Hepatocyte (in vitro differentiated cells): ENCODE measurements at regions not wholly inside any gene's neighbourhood (a gene's known extent, or its start where the extent isn't known, plus 50 kb on each side); places are given as distances from the start of the nearest gene placed in this dataset.

Experiments used
- DNase-seq: peaks from one replicate; pipeline ENCODE4 v3.0.0-alpha.2; 2016; ENCODE audit warnings: low spot score
- H2AFZ ChIP-seq: fragments of 200-600 bp; sonication (generic); 2 replicates; pipeline ENCODE4 v1.6.0; 2016; ENCODE audit warnings: antibody characterized with exemption, mild to moderate bottlenecking
- H3K27ac ChIP-seq: fragments of 200-600 bp; sonication (generic); 2 replicates; pipeline ENCODE4 v1.5.1; 2016; ENCODE audit warnings: mild to moderate bottlenecking
- H3K27me3 ChIP-seq: fragments of 200-600 bp; sonication (generic); 2 replicates; pipeline ENCODE4 v1.6.1; 2016
- H3K36me3 ChIP-seq: fragments of 200-600 bp; sonication (generic); replicated peaks from 2 replicates; pipeline ENCODE4 v1.5.1; 2016; ENCODE audit warnings: low read depth; ENCODE audit not compliant: insufficient read depth
- H3K4me1 ChIP-seq: fragments of 200-600 bp; sonication (generic); 2 replicates; pipeline ENCODE4 v1.5.1; 2016; ENCODE audit warnings: mild to moderate bottlenecking, moderate library complexity; ENCODE audit not compliant: insufficient read depth
- H3K4me2 ChIP-seq: fragments of 200-600 bp; sonication (generic); 2 replicates; pipeline ENCODE4 v1.6.0; 2016
- H3K4me3 ChIP-seq: fragments of 200-600 bp; sonication (generic); 2 replicates; pipeline ENCODE4 v1.5.1; 2016; ENCODE audit warnings: mild to moderate bottlenecking
- H3K79me2 ChIP-seq: fragments of 200-600 bp; sonication (generic); 2 replicates; pipeline ENCODE4 v1.6.0; 2017; ENCODE audit warnings: mild to moderate bottlenecking
- H3K9me2 ChIP-seq: fragments of 200-600 bp; sonication (generic); replicated peaks from 2 replicates; pipeline ENCODE4 v1.6.0; 2017; ENCODE audit warnings: mild to moderate bottlenecking; ENCODE audit not compliant: insufficient read depth
- H3K9me3 ChIP-seq: fragments of 200-600 bp; sonication (generic); 2 replicates; pipeline ENCODE4 v1.5.1; 2016; ENCODE audit warnings: low read depth, mild to moderate bottlenecking
- H4K20me1 ChIP-seq: fragments of 200-600 bp; sonication (generic); 2 replicates; pipeline ENCODE4 v1.6.0; 2016; ENCODE audit warnings: mild to moderate bottlenecking; ENCODE audit not compliant: insufficient read depth, poor library complexity, severe bottlenecking
- CTCF ChIP-seq: fragments of 200-600 bp; sonication (generic); IDR thresholded peaks from 2 replicates; pipeline ENCODE4 v1.5.1; 2016; ENCODE audit warnings: antibody characterized with exemption, mild to moderate bottlenecking; ENCODE audit not compliant: poor library complexity
- EZH2 ChIP-seq: fragments of 200-600 bp; sonication (generic); IDR thresholded peaks from 2 replicates; pipeline ENCODE4 v1.6.1; 2016; ENCODE audit warnings: antibody characterized with exemption, mild to moderate bottlenecking, borderline replicate concordance
- EZH2phosphoT487 ChIP-seq: fragments of 200-600 bp; sonication (generic); IDR thresholded peaks from one replicate; pipeline ENCODE4 v1.6.1; 2018; ENCODE audit warnings: antibody characterized with exemption, mild to moderate bottlenecking, low read depth, moderate library complexity; ENCODE audit not compliant: unreplicated experiment, severe bottlenecking
- WGBS: methylation state at CpG from one replicate; pipeline ENCODE4 v1.1.6; 2016; ENCODE audit warnings: low lambda C conversion rate; ENCODE audit errors: missing lambda C conversion rate; 5-methylcytosine and 5-hydroxymethylcytosine counted together

- no peak for TF ChIP-seq CTCF
- no peak for TF ChIP-seq EZH2phosphoT487
- no peak for TF ChIP-seq EZH2
- no peaks in the 10 kb centered on the region for H3K36me3 ChIP-seq
- no peak overlapping the region for H3K4me2 ChIP-seq
- no peak overlapping the region for H2AFZ ChIP-seq
- H4K20me1 ChIP-seq = no peaks in the 10 kb centered on the region
- no peaks in the 10 kb centered on the region for H3K79me2 ChIP-seq
- no peaks in the 10 kb centered on the region for H3K9me2 ChIP-seq
- H3K4me3 ChIP-seq = no peak overlapping the region
- no peaks in the 10 kb centered on the region for H3K9me3 ChIP-seq
- DNase-seq = no peak
- no peaks in the 10 kb centered on the region for H3K27me3 ChIP-seq
- H3K27ac ChIP-seq = no peak overlapping the region
- H3K4me1 ChIP-seq = no peaks in the 10 kb centered on the region
These were observed 560.9 kb upstream of the AGTR1 start for GRCh38 chr3:148136816-148137215.

GRCh38 chr3:148146241-148146640 lies 551.5 kb upstream of the AGTR1 start:
- no peak overlapping the region for H3K4me2 ChIP-seq
- WGBS = 59% methylated on average over 2 of the region's 2 CpGs
- TF ChIP-seq CTCF = no peak
- H3K9me2 ChIP-seq = no peaks in the 10 kb centered on the region
- no peaks in the 10 kb centered on the region for H3K27me3 ChIP-seq
- H3K36me3 ChIP-seq = no peaks in the 10 kb centered on the region
- no peak overlapping the region for H2AFZ ChIP-seq
- no peaks in the 10 kb centered on the region for H3K9me3 ChIP-seq
- H3K4me1 ChIP-seq = no peaks in the 10 kb centered on the region
- no peak overlapping the region for H3K4me3 ChIP-seq
- H4K20me1 ChIP-seq = no peaks in the 10 kb centered on the region
- no peak overlapping the region for H3K27ac ChIP-seq
- DNase-seq = no peak
- H3K79me2 ChIP-seq = no peaks in the 10 kb centered on the region

- Histone ChIP-seq H3K9me3 (no peaks in the 10 kb centered on the region), H3K4me3 (no peak overlapping the region), H3K27me3 (no peaks in the 10 kb centered on the region), H3K4me2 (no peak overlapping the region), H3K9me2 (no peaks in the 10 kb centered on the region), H3K4me1 (no peaks in the 10 kb centered on the region), H4K20me1 (no peaks in the 10 kb centered on the region), H3K79me2 (no peaks in the 10 kb centered on the region), H3K36me3 (no peaks in the 10 kb centered on the region), H2AFZ (no peak overlapping the region), H3K27ac (no peak overlapping the region)
- TF ChIP-seq EZH2phosphoT487 (no peak), EZH2 (no peak)
- no peak for DNase-seq
- 81% methylated on average over 2 of the region's 2 CpGs for WGBS
These were observed 550.5 kb upstream of the AGTR1 start for GRCh38 chr3:148146947-148147826.

GRCh38 chr3:148147903-148148302 lies 549.8 kb upstream of the AGTR1 start:
- Histone ChIP-seq H3K79me2 (no peaks in the 10 kb centered on the region), H3K27ac (no peak overlapping the region), H2AFZ (no peak overlapping the region), H3K36me3 (no peaks in the 10 kb centered on the region), H3K9me3 (no peaks in the 10 kb centered on the region), H3K27me3 (no peaks in the 10 kb centered on the region), H3K4me2 (no peak overlapping the region), H4K20me1 (no peaks in the 10 kb centered on the region), H3K4me3 (no peak overlapping the region), H3K4me1 (no peaks in the 10 kb centered on the region), H3K9me2 (no peaks in the 10 kb centered on the region)
- TF ChIP-seq CTCF = no peak
- TF ChIP-seq EZH2phosphoT487 = no peak
- WGBS = 86% methylated on average over 2 of the region's 2 CpGs
- no peak for DNase-seq
